IPS-18c (cell line): ENCODE measurements at regions not wholly inside any gene's neighbourhood (a gene's known extent, or its start where the extent isn't known, plus 50 kb on each side); places are given as distances from the start of the nearest gene placed in this dataset.

Source experiments
- H3K4me3 ChIP-seq: 2 replicates; pipeline ENCODE4 v1.7.0; 2013; ENCODE audit warnings: low read depth, mild to moderate bottlenecking, low read length, moderate library complexity; ENCODE audit not compliant: insufficient read depth
- H3K9me3 ChIP-seq: one replicate; pipeline ENCODE4 v1.6.1; 2013; ENCODE audit warnings: mild to moderate bottlenecking, low read length, moderate library complexity; ENCODE audit not compliant: control insufficient read depth, insufficient read depth

DNA sequence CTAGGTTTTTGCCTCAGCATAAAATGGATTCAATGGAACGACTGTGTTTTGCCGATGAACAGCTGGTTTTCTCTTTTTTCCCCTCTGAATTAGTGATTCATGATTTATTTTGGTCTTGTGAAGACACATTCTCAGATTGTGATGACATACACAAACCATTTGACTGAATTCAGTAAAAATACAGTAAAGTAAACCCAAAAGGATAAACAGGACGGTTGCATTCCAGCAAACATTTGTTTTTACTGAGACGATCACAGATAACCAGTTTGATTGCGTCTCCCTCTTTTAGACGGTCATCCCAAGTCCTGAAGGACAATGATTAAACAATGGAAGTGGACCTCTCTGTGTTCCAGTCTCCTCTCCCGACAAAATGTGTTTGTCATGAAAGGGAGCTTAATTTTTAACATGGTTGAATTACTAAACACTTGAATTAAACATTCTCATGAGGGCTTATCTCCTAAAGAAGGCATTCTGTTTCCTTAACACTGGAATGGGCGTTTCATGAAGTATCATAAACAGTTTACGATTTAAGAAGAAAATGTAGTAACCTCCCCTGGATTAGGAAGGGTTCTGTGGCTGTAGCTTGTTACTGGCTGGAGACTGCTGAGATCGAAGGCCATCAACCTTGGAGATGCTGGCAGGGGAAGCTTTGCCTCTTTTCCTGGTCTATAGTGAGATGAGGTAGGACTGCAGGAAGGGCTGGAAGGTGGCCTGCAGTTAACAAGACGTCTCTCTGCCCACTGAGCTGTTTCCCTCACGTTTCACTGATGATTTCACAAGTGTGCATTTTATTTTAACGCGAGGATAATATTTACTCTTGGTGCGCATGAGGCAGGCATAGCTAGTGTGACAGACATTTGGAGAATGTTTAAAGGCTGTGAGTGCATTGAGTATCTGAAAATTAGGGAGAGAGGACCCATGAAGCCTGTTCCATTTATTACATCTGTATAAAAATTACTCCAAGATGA is 457.9 kb downstream of the FGF9 start:
- no peaks in the 10 kb centered on the region for H3K9me3 ChIP-seq
- no peak overlapping the region for H3K4me3 ChIP-seq

- no peak overlapping the region for H3K4me3 ChIP-seq
Measured at GRCh38 chr13:22130254-22130653, 459.4 kb downstream of the FGF9 start.

GRCh38 chr13:22134261-22134660 is 463.4 kb downstream of the FGF9 start:
- Histone ChIP-seq H3K4me3 (no peak overlapping the region), H3K9me3 (no peaks in the 10 kb centered on the region)

More at GRCh38 chr13:22130254-22130653, 459.4 kb downstream of the FGF9 start:
- no peaks in the 10 kb centered on the region for H3K9me3 ChIP-seq

DNA sequence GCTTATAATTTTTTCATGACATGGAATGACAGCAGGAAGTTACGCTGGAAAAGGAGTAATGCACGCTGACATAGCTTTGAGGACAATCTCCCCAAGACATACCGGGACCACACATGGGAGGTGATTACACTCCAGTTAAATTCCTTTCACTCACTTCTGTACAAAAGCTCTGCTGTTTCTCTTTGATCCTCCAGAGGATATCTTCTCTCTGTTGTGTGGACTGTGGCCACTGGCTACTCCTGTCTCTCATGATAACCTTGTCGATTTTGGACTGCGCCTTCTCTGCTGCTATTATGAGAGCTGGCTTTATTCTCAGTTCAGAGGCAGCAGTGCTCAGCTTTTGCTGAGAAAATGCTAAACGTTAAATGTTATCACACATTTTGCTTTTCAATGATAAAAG is 464.6 kb downstream of the FGF9 start:
- no peak overlapping the region for H3K4me3 ChIP-seq
- H3K9me3 ChIP-seq: no peaks in the 10 kb centered on the region

DNA sequence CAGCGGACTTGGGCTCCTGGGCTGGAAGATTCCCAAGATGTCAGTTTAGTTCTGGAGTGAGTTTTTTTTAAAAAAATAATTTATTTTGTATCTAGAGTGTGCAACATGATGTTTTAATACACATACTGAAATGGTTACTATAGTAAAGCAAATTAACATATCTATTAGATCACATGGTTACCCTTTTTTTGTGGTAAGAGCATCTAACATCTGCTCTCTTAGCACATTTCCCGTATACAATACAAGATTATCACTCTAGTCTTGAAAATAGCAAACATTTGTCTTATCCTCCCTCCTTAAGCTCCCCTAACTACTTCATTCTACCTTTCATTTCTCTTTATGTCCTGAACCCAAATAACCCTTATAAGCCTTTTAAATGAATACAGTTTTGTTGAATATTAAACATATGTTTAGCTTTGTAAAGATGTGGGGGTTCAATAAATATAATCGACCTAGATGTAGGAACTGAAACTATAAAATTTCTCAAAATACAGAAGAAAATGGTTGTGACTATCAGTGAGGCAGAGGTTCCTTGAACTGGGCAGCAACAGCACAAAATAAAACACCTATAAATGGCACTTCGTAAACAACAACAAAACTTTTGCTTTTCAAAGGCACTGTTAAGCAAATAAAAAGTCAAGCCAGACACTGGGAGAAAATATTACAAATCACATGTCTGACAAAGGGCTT is 466.6 kb downstream of the FGF9 start:
- H3K4me3 ChIP-seq: no peak overlapping the region
- H3K9me3 ChIP-seq: no peaks in the 10 kb centered on the region

DNA sequence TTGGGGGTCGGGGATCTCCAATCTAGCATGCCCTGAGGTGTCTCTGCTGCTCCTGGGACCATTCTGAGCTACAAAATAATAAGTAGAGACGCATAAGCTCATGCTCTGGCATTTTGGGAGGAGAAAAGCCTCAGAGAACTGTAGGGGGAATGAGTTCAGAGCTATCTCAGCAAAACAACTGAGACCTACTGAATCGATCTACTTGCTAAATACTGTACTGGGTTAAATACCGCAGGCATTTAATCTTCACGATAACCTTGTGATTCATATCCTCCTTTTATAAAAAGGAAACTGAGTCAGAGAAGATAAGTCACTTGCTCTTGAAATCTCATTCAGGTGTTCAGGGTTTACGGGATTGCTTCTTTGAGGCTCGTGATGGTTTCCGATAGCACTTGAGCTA is 468.1 kb downstream of the FGF9 start:
- Histone ChIP-seq H3K9me3 (no peaks in the 10 kb centered on the region), H3K4me3 (no peak overlapping the region)

- H3K4me3 ChIP-seq: no peak overlapping the region
- no peaks in the 10 kb centered on the region for H3K9me3 ChIP-seq
Measured at GRCh38 chr13:22141716-22142115, 470.8 kb downstream of the FGF9 start.

GRCh38 chr13:22143671-22144070 is 472.8 kb downstream of the FGF9 start:
- Histone ChIP-seq H3K4me3 (no peak overlapping the region), H3K9me3 (no peaks in the 10 kb centered on the region)

- no peaks in the 10 kb centered on the region for H3K9me3 ChIP-seq
Measured at GRCh38 chr13:22144806-22145205, 473.9 kb downstream of the FGF9 start.

GRCh38 chr13:22148187-22148586 is 477.3 kb downstream of the FGF9 start:
- no peak overlapping the region for H3K4me3 ChIP-seq
- H3K9me3 ChIP-seq: no peaks in the 10 kb centered on the region

More at GRCh38 chr13:22144806-22145205, 473.9 kb downstream of the FGF9 start:
- H3K4me3 ChIP-seq: no peak overlapping the region

DNA sequence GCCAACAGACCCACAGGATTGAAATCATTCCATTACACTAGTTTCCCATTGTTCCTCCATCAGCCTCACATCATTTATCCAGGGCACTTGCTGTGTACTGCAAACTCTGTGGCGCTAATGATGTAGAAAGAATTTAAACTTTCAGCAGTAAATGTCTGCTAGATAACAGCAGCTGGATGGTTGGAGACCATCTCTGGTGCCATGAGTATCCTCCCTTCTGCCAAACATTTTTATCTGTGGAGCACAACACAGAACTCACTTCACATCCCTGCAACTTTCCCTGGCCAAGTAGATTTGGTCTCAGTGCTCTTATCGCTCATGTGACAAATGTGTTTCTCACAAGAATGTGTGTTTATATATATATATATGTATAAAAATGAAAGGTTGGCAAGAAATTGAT is 481.9 kb downstream of the FGF9 start:
- Histone ChIP-seq H3K9me3 (no peaks in the 10 kb centered on the region), H3K4me3 (no peak overlapping the region)

GRCh38 chr13:22154041-22154440 is 483.2 kb downstream of the FGF9 start:
- H3K4me3 ChIP-seq: no peak overlapping the region
- H3K9me3 ChIP-seq: no peaks in the 10 kb centered on the region

GRCh38 chr13:22161871-22162270 is 491.0 kb downstream of the FGF9 start:
- Histone ChIP-seq H3K4me3 (no peak overlapping the region), H3K9me3 (no peaks in the 10 kb centered on the region)

DNA sequence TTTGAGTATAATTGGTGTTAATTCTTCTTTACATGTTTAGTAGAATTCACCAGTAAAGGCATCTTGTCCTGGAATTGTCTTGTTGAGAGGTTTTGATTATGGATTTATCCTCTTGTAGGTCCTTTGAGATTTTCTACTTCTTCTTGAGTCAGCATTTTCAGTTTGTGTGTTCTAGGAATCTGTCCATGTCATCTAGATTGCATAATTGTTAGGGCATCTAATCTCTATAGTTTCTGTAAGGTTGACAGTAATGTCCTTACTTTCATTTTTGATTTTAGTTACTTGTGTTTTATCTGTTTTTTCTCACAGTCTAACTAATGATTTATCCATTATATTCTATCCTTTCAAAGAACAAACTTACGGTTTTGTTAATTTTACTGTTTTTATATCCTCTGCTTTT is 492.0 kb downstream of the FGF9 start:
- Histone ChIP-seq H3K4me3 (no peak overlapping the region), H3K9me3 (no peaks in the 10 kb centered on the region)

DNA sequence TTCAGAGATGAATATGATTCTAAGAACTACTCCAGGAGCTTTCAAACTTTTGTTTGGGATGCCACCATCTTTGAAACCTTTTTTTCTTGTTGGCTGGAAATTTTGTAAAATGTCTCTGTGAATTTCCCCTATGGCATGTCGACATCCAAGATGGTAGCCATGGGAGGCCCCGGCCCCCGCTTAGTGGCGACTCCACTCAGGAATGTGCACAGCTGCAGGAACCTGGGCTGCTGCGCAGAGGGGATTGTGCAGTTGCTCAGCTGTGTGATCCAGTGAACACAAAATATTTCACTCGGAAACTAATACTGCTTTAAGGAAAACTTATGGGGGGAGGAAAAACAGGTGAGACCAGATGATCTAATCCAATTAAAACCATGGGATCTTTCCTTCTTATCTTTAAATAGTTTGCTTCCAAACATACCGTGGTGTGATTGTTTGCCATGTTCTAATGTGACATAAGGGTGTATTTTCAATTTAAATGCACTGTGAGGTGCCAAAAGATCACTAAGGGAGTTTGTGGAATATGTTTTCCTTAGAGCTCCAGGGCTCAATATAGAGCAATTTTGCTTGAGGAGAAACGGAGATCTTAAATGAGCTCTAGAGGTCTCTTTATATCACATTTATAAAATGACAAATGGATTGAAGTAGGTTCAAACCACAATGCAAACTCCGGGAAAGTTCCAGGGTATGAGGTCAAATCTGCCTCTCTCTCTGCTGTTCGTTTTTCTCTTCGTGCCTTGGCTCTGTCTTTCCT is 497.7 kb downstream of the FGF9 start:
- Histone ChIP-seq H3K4me3 (no peak overlapping the region), H3K9me3 (no peaks in the 10 kb centered on the region)

- H3K4me3 ChIP-seq: no peak overlapping the region
- no peaks in the 10 kb centered on the region for H3K9me3 ChIP-seq
Measured at GRCh38 chr13:22169473-22169872, 498.6 kb downstream of the FGF9 start.

GRCh38 chr13:22173610-22174009 is 502.7 kb downstream of the FGF9 start:
- Histone ChIP-seq H3K9me3 (no peaks in the 10 kb centered on the region), H3K4me3 (no peak overlapping the region)
